Activated naive CD4-positive, alpha-beta T cell treated with anti-CD3 and anti-CD28 coated beads, Interleukin-2, amount 50 U/mL, for 24 hours (primary cell): ENCODE measurements at regions not wholly inside any gene's neighbourhood (a gene's known extent, or its start where the extent isn't known, plus 50 kb on each side); places are given as distances from the start of the nearest gene placed in this dataset.
"Not testable (repeated sequence)": the region's sequence is repeated elsewhere in the genome, so short reads cannot be mapped to it uniquely, and the experiment has no call there.

Experiments used
- H3K27ac Mint-ChIP-seq: one replicate; pipeline ENCODE4 v1.8.0; 2021; ENCODE audit warnings: mild to moderate bottlenecking, mixed read lengths
- H3K27me3 Mint-ChIP-seq: one replicate; pipeline ENCODE4 v1.8.0; 2021; ENCODE audit warnings: mixed read lengths
- H3K36me3 Mint-ChIP-seq: one replicate; pipeline ENCODE4 v1.8.0; 2021; ENCODE audit warnings: mixed read lengths
- H3K4me1 Mint-ChIP-seq: one replicate; pipeline ENCODE4 v1.8.0; 2021; ENCODE audit warnings: mixed read lengths
- H3K4me3 Mint-ChIP-seq: one replicate; pipeline ENCODE4 v1.8.0; 2021; ENCODE audit warnings: mild to moderate bottlenecking, mixed read lengths
- H3K9me3 Mint-ChIP-seq: one replicate; pipeline ENCODE4 v1.8.0; 2021; ENCODE audit warnings: mixed read lengths

GRCh38 chrX:3935196-3935595 lies 221.7 kb upstream of the PRKX start:
- not testable (repeated sequence) for H3K4me3 Mint-ChIP-seq, H3K4me1 Mint-ChIP-seq, H3K9me3 Mint-ChIP-seq, H3K27ac Mint-ChIP-seq, H3K36me3 Mint-ChIP-seq, H3K27me3 Mint-ChIP-seq

- H3K36me3 Mint-ChIP-seq, H3K9me3 Mint-ChIP-seq, H3K27ac Mint-ChIP-seq, H3K27me3 Mint-ChIP-seq, H3K4me3 Mint-ChIP-seq, H3K4me1 Mint-ChIP-seq: not testable (repeated sequence)
These were observed 207.1 kb upstream of the PRKX start for GRCh38 chrX:3920424-3921017.

- H3K27me3 Mint-ChIP-seq, H3K4me3 Mint-ChIP-seq, H3K4me1 Mint-ChIP-seq, H3K27ac Mint-ChIP-seq, H3K36me3 Mint-ChIP-seq, H3K9me3 Mint-ChIP-seq: not testable (repeated sequence)
These were observed 206.4 kb upstream of the PRKX start for GRCh38 chrX:3919668-3920423.

DNA sequence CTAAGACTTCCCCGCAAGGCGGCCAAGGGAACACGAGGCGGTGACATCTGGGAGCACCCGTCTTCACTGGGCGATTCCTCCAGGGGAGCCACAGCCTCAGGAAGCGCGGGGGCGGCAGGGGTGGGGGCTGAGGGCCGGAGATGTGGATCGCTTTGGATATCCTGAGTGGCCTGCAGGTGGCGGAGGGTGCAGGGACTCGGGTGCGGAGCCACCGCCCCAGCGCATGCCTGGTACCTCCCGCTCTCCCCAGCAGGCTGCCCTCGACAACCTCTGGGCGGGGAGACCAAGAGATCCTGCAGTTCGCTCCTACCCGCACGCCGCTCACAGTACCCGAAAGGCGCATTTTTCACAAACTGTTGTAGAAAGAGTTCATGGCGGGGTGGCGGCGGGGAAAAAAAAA lies 201.4 kb upstream of the PRKX start:
- H3K4me1 Mint-ChIP-seq, H3K9me3 Mint-ChIP-seq, H3K36me3 Mint-ChIP-seq, H3K4me3 Mint-ChIP-seq, H3K27me3 Mint-ChIP-seq, H3K27ac Mint-ChIP-seq: not testable (repeated sequence)

DNA sequence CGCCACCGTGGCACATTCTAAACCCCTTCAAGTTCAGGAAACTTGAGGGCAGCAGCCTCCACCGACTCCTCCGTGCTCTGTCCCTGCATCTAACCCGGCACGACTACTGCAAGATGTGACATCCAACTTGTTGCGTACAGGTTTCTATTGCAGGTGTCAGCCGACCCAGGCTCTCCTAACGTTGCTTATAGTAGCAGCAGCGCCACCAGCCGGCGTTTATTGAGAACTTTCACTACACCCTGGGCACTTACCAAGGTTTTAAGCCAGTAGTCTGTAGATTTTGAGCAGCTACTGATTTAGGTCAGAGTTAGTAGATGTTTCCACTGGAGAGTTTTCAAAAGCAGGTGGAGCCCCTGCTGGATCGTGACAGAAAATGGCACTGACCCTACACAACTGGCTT lies 200.6 kb upstream of the PRKX start:
- not testable (repeated sequence) for H3K4me3 Mint-ChIP-seq, H3K4me1 Mint-ChIP-seq, H3K36me3 Mint-ChIP-seq, H3K27me3 Mint-ChIP-seq, H3K9me3 Mint-ChIP-seq, H3K27ac Mint-ChIP-seq

GRCh38 chrX:3911012-3911411 lies 197.6 kb upstream of the PRKX start:
- not testable (repeated sequence) for H3K4me1 Mint-ChIP-seq, H3K36me3 Mint-ChIP-seq, H3K9me3 Mint-ChIP-seq, H3K27ac Mint-ChIP-seq, H3K4me3 Mint-ChIP-seq, H3K27me3 Mint-ChIP-seq

DNA sequence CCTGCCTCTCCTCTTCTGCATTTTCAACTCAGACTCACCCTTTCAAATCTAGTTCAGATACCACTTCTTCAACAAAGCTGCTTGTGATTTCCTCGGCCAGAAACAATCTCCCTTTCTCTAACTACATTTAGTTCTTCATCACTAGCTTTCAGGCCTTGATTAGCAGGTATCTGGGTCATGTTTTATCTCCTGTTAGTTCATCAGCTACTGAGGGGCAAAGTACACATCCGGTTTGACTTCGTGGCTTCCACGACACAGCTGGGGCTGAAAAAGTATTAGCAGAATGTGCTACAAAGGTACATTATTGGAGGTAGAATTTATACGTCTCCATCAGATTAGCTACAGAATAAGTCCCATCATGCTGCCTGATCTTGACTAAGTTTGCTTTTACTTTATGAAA lies 197.2 kb upstream of the PRKX start:
- H3K36me3 Mint-ChIP-seq, H3K4me3 Mint-ChIP-seq, H3K4me1 Mint-ChIP-seq, H3K27ac Mint-ChIP-seq, H3K9me3 Mint-ChIP-seq, H3K27me3 Mint-ChIP-seq: not testable (repeated sequence)

DNA sequence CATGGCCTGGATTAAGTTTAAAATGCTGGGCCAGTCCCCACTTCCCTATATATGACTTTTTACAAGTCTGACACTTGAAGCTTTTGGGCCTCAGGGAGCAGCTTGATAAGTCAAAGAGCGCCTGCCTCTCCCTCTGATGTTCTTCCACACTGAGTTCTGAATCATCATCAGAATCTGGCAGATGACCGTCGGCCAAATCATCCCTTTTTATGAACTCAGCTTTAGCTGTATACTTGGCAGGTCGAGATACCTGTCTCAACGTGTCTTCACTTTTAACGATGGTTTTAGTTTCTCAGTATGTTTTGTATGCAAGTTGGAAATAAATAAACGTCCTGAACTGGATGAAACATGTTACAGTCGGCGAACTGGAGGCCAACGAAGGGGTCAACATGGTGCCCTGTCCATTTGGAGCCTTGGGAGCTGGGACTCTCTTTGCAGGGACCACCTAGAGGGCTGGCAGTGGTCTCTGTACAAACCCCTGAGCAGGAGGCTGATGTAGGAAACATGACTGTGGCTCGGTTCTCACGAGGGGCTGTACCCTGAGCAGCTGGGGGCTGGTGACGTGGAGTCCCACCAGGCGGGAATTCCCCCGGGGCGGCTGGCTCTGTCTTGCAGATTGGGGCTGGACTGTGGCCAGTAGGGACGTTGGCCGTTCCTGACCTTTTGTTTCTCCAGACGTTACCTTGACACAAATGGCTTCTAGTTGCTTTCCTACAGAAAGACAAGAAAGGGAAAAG lies 192.2 kb upstream of the PRKX start:
- not testable (repeated sequence) for H3K4me3 Mint-ChIP-seq, H3K27ac Mint-ChIP-seq, H3K9me3 Mint-ChIP-seq, H3K27me3 Mint-ChIP-seq, H3K4me1 Mint-ChIP-seq, H3K36me3 Mint-ChIP-seq

GRCh38 chrX:3902222-3902621 lies 188.8 kb upstream of the PRKX start:
- H3K27me3 Mint-ChIP-seq, H3K36me3 Mint-ChIP-seq, H3K4me3 Mint-ChIP-seq, H3K9me3 Mint-ChIP-seq, H3K27ac Mint-ChIP-seq, H3K4me1 Mint-ChIP-seq: not testable (repeated sequence)

GRCh38 chrX:3896755-3897154 lies 183.3 kb upstream of the PRKX start:
- not testable (repeated sequence) for H3K27ac Mint-ChIP-seq, H3K4me1 Mint-ChIP-seq, H3K36me3 Mint-ChIP-seq, H3K4me3 Mint-ChIP-seq, H3K9me3 Mint-ChIP-seq, H3K27me3 Mint-ChIP-seq

GRCh38 chrX:3882553-3882920 lies 169.1 kb upstream of the PRKX start:
- not testable (repeated sequence) for H3K4me1 Mint-ChIP-seq, H3K27ac Mint-ChIP-seq, H3K9me3 Mint-ChIP-seq, H3K27me3 Mint-ChIP-seq, H3K4me3 Mint-ChIP-seq, H3K36me3 Mint-ChIP-seq

DNA sequence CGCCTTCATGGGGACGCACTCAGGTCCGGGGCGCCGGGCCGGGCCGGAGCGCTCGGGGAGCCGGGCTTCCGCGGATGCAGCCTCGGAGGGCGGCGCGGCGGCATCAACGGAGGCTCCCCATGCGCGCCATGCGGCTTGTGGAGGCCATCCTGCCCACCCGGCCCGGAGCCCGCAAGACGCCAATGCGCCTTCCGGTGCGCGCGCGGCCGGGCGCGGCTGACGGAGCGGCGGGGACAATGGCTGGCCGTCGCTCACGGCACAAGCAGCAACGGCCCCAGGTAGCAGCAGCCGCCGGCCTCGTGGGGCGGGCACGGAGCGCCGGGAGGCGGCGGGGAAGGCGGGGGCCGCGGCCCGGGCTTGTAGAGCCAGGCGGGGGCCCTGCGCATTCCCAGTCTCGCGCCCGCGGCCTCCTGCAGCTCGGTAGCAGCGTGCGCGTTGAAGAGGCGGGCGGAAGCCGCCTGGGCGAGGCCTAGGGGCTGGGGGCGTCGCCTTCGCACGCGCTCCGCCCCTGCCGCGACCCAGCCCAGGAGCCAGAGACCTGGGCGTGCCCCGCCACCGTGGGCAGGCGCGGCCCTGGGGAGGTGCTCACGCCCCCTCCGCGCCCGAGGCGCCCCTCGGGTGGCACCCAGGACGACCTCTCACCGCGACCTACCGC lies 168.6 kb upstream of the PRKX start:
- not testable (repeated sequence) for H3K4me1 Mint-ChIP-seq, H3K4me3 Mint-ChIP-seq, H3K36me3 Mint-ChIP-seq, H3K27ac Mint-ChIP-seq, H3K27me3 Mint-ChIP-seq, H3K9me3 Mint-ChIP-seq

GRCh38 chrX:3881255-3881895 lies 167.9 kb upstream of the PRKX start:
- H3K27ac Mint-ChIP-seq, H3K4me3 Mint-ChIP-seq, H3K36me3 Mint-ChIP-seq, H3K4me1 Mint-ChIP-seq, H3K27me3 Mint-ChIP-seq, H3K9me3 Mint-ChIP-seq: not testable (repeated sequence)

DNA sequence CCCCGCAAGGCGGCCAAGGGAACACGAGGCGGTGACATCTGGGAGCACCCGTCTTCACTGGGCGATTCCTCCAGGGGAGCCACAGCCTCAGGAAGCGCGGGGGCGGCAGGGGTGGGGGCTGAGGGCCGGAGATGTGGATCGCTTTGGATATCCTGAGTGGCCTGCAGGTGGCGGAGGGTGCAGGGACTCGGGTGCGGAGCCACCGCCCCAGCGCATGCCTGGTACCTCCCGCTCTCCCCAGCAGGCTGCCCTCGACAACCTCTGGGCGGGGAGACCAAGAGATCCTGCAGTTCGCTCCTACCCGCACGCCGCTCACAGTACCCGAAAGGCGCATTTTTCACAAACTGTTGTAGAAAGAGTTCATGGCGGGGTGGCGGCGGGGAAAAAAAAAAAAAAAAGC lies 162.9 kb upstream of the PRKX start:
- not testable (repeated sequence) for H3K36me3 Mint-ChIP-seq, H3K4me3 Mint-ChIP-seq, H3K9me3 Mint-ChIP-seq, H3K27ac Mint-ChIP-seq, H3K27me3 Mint-ChIP-seq, H3K4me1 Mint-ChIP-seq

- H3K27me3 Mint-ChIP-seq, H3K27ac Mint-ChIP-seq, H3K4me3 Mint-ChIP-seq, H3K9me3 Mint-ChIP-seq, H3K4me1 Mint-ChIP-seq, H3K36me3 Mint-ChIP-seq: not testable (repeated sequence)
These were observed 162.2 kb upstream of the PRKX start for GRCh38 chrX:3875638-3876037.

GRCh38 chrX:3872226-3872879 lies 158.9 kb upstream of the PRKX start:
- H3K4me1 Mint-ChIP-seq, H3K27me3 Mint-ChIP-seq, H3K4me3 Mint-ChIP-seq, H3K27ac Mint-ChIP-seq, H3K36me3 Mint-ChIP-seq, H3K9me3 Mint-ChIP-seq: not testable (repeated sequence)
